NB4 (cell line): ENCODE measurements at regions not wholly inside any gene's neighbourhood (a gene's known extent, or its start where the extent isn't known, plus 50 kb on each side); places are given as distances from the start of the nearest gene placed in this dataset.
A peak's percentile ranks its signal among the peaks of the same experiment; 100 is the strongest.

Experiments
- POLR2A ChIP-seq: IDR thresholded peaks from 2 replicates; pipeline ENCODE4 v1.6.1; 2011; ENCODE audit warnings: mild to moderate bottlenecking; ENCODE audit not compliant: insufficient read length; ENCODE audit errors: extremely low read depth
- TF ChIP-seq, protein P1 (sequence below): IDR thresholded peaks from one replicate; pipeline ENCODE4 v1.5.1; 2012; ENCODE audit warnings: low read depth, low read length

DNA sequence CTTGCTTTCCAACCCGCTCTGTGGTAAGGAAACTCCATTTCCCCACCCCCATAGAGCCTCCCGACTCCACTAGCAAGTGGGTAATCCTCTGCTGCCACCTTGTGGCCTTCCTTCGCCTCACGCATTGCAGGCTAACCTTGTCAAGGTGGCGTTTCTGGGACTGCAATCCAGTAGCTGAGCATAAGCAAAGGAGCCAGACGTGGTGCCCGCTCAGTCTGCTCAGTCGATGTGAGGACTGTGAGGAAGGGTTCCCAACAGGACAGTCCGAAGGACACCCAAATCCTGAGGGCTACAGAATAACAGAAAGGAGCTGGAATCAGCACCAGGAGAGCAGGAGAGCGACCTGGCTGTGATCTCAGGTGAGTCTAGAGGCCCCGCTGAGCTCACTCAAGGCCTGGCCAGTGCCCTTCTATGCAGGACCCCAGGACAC is 144.2 kb downstream of the SUCLG1 start:
- TF ChIP-seq, protein P1, sequence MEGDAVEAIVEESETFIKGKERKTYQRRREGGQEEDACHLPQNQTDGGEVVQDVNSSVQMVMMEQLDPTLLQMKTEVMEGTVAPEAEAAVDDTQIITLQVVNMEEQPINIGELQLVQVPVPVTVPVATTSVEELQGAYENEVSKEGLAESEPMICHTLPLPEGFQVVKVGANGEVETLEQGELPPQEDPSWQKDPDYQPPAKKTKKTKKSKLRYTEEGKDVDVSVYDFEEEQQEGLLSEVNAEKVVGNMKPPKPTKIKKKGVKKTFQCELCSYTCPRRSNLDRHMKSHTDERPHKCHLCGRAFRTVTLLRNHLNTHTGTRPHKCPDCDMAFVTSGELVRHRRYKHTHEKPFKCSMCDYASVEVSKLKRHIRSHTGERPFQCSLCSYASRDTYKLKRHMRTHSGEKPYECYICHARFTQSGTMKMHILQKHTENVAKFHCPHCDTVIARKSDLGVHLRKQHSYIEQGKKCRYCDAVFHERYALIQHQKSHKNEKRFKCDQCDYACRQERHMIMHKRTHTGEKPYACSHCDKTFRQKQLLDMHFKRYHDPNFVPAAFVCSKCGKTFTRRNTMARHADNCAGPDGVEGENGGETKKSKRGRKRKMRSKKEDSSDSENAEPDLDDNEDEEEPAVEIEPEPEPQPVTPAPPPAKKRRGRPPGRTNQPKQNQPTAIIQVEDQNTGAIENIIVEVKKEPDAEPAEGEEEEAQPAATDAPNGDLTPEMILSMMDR = peak; percentile 97
- TF ChIP-seq POLR2A = no peak
